DMS53 treated with DMSO at 0.1 percent for 48 hours (cell line): ENCODE measurements at regions not wholly inside any gene's neighbourhood (a gene's known extent, or its start where the extent isn't known, plus 50 kb on each side); places are given as distances from the start of the nearest gene placed in this dataset.
"Not testable (repeated sequence)": the region's sequence is repeated elsewhere in the genome, so short reads cannot be mapped to it uniquely, and the experiment has no call there.

Experiments
- DNase-seq: peaks from one replicate; lab custom pipeline; 2025; ENCODE audit not compliant: unreplicated experiment; lab: John Stamatoyannopoulos, UW

- DNase-seq = not testable (repeated sequence)
Observed at GRCh38 chr10:38356527-38356926, 262.4 kb downstream of the ZNF37A start.

GRCh38 chr10:38362514-38362913 lies 268.4 kb downstream of the ZNF37A start:
- not testable (repeated sequence) for DNase-seq

- not testable (repeated sequence) for DNase-seq
Observed at GRCh38 chr10:38364073-38364472, 269.9 kb downstream of the ZNF37A start.

- DNase-seq = peak; percentile 8
Observed at GRCh38 chr10:38365917-38366316, 271.8 kb downstream of the ZNF37A start.

GRCh38 chr10:38383800-38384199 lies 289.7 kb downstream of the ZNF37A start:
- not testable (repeated sequence) for DNase-seq

- DNase-seq = not testable (repeated sequence)
Observed at GRCh38 chr10:38386869-38387268, 292.7 kb downstream of the ZNF37A start.

GRCh38 chr10:38390725-38391124 lies 296.6 kb downstream of the ZNF37A start:
- DNase-seq = peak; percentile 5

GRCh38 chr10:38395465-38395864 lies 301.3 kb downstream of the ZNF37A start:
- not testable (repeated sequence) for DNase-seq

- not testable (repeated sequence) for DNase-seq
Observed at GRCh38 chr10:38396178-38396954, 302.2 kb downstream of the ZNF37A start.

GRCh38 chr10:38401565-38401964 lies 307.4 kb downstream of the ZNF37A start:
- not testable (repeated sequence) for DNase-seq

GRCh38 chr10:38402442-38403346 lies 308.6 kb downstream of the ZNF37A start:
- DNase-seq = peak; percentile 87

GRCh38 chr10:38403347-38404117 lies 309.4 kb downstream of the ZNF37A start:
- not testable (repeated sequence) for DNase-seq

GRCh38 chr10:38423634-38424033 lies 329.5 kb downstream of the ZNF37A start:
- DNase-seq = not testable (repeated sequence)

GRCh38 chr10:38430242-38430641 lies 336.1 kb downstream of the ZNF37A start:
- DNase-seq = not testable (repeated sequence)

GRCh38 chr10:38437359-38437758 lies 343.2 kb downstream of the ZNF37A start:
- DNase-seq = not testable (repeated sequence)

GRCh38 chr10:38448614-38449355 lies 354.6 kb downstream of the ZNF37A start:
- DNase-seq = not testable (repeated sequence)

GRCh38 chr10:38449618-38450017 lies 355.5 kb downstream of the ZNF37A start:
- DNase-seq = not testable (repeated sequence)

GRCh38 chr10:38450372-38451057 lies 356.4 kb downstream of the ZNF37A start:
- not testable (repeated sequence) for DNase-seq

GRCh38 chr10:38451306-38451967 lies 357.3 kb downstream of the ZNF37A start:
- DNase-seq = not testable (repeated sequence)
